ENCODE measurements at regions not wholly inside any gene's neighbourhood (a gene's known extent, or its start where the extent isn't known, plus 50 kb on each side); places are given as distances from the start of the nearest gene placed in this dataset.

GRCh38 chr10:91022390-91022789 lies 101.5 kb upstream of the ANKRD1 start:
- TF ChIP-seq POLR2A (IDR thresholded peaks at IDR 0.05) (no peak), POLR2AphosphoS5 (IDR thresholded peaks at IDR 0.05) (no peak)
